T follicular helper cell (primary cell): ENCODE measurements at regions not wholly inside any gene's neighbourhood (a gene's known extent, or its start where the extent isn't known, plus 50 kb on each side); places are given as distances from the start of the nearest gene placed in this dataset.
"Not testable (repeated sequence)": the region's sequence is repeated elsewhere in the genome, so short reads cannot be mapped to it uniquely, and the experiment has no call there.

ENCODE experiments used
- DNase-seq: peaks from one replicate; pipeline ENCODE4 v3.0.0-alpha.2; 2020; ENCODE audit warnings: low read depth

DNA sequence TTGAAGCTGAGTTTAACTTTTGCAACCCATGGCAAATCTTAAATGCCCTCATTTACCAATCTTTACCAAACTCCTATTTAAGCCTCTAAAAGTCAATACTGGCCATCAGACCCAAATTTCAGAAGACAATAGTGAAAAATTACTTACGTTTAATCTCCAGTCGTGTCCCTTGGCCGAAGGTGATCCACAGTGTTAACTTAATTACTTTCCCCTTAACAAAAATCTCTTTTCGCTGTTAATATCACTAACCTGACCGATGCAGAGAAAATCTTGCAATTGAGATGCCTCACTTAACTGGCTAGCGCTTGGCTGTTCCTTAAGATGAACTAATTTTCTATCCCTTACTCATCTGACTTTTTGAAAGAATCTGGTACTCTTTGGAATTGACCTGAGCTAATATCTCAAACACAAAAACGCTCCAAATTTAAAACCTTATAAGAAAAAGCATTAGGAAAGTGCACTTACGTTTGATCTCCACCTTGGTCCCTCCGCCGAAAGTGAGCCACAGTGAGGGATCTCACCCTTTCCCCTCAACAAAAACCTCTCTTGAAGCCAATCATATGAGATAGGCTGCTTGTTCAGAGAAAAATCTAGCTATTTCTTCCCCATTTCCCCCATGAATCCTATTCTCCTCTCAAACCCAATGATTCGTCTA is 169.1 kb downstream of the RPIA start:
- no peak for DNase-seq

DNA sequence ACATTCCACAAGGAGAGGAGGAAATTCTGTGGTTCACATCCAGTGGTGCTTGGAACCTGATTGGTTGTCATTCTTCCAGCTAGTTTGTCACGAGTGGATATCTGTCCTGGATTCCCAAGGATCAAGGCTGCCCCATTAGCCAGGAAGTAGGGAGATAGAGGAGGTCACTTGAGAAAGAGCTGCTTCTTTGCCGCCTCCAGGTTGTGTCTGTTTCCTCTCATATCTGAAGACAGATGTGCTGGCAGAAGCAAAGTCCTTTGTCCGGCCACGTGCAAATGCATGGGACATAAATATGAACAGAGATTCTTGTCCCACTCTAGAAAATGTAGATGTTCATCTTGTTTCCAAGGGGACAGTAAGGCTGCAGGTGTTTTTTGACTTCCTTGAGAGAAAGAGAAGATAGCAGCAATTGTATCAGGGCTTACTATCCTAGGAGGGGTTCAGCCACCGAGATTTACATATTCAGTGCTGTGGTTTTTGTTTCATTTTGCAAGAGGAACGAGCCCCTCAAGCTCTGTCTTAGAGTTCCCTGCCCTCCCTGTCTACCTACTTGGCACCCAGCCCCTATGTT is 174.4 kb downstream of the RPIA start:
- no peak for DNase-seq

DNA sequence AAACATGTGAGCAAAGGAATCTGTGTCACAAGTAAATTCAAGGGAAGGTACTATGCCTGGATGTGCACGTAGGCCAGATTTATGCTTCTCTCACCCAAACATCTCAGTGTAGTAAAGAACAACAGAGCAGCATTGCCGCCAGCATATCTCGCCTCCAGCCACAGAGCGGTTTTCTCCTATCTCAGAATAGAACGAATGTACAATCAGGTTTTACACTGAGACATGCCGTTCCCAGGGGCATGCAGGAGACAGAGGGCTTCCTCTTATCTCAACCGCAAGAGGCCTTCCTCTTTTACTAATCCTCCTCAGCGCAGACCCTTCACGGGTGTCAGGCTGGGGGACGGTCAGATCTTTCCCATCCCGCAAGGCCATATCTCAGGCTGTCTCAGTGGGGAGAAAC is 175.3 kb downstream of the RPIA start:
- no peak for DNase-seq

DNA sequence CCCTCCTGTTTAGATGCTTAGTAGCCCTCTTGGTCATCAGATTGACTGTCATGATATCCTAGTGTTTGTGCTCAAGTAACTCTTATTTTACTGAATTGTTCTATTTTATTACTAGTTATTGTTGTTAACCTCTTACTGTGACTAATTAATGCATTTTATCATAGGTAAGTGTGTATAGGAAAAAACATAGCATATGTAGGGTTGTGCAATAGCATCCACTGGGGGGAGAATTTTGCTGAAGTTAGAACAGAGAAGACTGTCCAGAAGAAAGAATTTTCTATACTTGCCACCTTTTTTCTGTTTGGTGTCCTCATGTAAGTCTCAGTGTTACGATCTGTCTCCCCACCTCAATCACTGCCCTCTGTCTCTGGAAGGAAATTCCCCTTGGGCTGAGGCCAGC is 177.4 kb downstream of the RPIA start:
- no peak for DNase-seq

DNA sequence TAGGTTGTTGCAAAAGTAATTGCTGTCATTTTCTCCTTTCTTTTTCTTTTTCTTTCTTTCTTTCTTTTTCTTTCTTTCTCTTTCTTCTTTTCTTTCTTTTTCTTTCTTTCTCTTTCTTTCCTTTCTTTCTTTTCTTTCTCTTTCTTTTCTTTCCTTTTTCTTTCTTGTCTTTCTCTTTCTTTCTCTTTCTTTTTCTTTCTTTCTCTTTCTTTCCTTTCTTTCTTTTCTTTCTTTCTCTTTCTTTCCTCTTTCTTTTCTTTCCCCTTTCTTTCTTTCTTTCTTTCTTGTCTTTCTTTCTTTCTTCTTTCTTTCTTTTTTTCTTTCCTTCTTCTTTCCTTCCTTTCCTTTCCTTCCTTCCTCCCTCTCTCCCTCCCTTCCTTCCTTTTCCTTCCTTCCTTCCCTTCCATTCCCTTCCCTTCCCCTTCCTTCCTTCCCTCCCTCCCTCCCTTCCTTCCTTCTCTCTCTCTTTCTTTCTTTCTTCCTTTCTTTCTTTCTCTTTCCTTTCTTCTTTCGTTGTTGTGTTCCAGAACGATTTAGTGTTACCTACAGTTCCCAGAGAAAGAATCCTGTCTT is 178.9 kb downstream of the RPIA start:
- no peak for DNase-seq

DNA sequence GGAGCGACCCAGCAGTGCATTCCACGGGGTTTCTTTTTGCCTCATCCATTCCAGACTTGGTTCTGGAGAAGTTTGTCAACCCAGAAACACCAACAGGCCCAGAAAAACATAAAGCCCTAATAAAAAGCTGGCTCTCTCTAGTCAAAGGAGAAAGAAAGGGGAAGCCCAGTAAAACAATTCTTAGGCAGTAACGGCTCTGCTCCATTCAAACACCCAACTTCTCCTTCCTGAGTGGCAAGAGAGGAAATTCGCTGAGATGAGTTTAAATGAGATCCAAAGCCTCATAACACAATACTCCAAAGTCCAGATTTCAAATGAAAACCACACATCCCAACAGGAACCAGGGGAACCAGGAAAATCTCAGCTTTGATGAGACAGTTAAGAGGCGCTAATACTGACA is 179.9 kb downstream of the RPIA start:
- DNase-seq = no peak

DNA sequence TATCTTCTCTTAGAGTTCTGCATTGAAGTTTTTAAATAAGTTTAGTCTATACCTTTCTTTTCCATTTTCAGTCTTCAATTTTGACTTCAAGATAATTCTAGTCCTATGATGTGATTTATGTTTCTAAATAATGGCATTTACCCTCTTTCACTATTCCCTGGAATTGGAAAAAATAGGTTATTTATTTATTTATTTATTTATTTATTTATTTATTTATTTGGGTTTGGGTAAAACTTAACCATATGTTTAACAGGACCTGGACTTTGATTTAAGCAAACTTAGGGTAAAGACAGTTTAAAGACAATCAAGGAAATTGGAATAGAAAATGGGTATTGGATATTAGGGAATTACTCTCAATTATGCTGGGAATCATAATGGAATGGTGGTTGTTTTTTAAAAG is 182.1 kb downstream of the RPIA start:
- no peak for DNase-seq

DNA sequence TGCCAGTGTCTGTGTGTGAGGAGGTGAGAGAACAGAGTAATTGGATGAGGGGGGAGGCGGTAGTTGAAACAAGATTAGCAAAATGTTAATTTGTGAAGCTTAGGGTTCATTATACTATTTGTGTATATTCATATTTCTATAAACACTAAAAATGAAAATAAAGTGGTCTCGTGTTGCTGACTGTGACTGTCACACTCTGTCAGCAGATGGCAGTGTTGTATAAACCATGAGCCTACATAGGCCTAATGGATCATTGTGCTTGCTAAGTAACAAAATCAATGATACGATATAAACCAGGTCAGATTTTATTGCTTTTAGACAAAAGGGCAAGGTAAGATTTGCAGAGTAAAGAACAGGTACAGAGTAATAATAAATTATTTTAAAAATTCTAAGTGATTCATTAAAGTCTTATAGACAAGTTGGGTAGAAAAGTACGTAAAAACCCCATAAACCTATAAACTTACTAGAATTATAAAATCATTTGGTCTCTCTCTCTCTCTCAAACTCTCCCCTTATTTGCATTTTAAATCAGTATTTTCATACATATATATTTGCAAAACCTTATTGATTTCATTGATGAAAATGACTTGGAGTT is 182.7 kb downstream of the RPIA start:
- DNase-seq = peak; percentile 30

DNA sequence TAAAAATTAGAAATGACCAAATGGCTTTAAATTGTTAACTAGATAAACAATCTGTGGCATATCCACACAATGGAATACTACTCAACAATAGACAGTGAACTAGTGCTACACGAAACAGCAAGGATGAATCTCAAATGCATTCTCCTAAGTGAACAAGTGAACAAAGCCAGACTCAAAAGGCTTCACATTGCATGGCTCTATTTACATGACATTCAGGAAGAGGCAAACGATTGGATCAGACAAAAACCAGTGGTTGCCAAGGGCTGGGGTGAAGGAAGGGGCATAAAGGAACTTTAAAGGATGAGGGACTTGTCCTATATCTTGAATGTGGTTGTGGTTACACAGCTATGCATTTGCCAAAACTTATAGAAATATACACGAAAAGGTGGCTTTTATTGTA is 184.3 kb downstream of the RPIA start:
- no peak for DNase-seq

DNA sequence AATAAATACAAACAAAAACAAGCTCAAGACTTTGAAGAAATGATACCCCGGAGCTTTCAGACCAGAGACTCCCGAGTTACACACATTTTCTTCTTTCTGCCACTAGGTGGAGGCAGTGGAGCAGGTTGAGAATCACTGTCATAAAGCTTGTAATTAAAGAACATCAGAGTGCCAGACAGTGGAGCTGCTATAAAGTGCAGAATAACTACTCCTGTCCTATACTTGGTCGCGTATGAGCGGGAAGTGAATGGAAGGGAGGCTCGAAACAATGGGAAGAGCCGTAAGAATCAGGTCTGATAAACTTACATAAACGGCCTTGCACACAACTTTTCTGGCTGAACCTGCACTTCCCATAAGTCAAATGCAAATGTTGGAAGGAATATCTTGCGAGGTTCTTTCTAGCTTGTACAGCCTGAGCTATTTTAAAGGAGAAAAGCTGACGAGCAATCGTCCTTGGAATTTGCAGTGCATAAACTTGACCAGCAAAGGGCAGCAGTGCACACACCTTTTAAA is 189.0 kb downstream of the RPIA start:
- DNase-seq = peak; percentile 3

DNA sequence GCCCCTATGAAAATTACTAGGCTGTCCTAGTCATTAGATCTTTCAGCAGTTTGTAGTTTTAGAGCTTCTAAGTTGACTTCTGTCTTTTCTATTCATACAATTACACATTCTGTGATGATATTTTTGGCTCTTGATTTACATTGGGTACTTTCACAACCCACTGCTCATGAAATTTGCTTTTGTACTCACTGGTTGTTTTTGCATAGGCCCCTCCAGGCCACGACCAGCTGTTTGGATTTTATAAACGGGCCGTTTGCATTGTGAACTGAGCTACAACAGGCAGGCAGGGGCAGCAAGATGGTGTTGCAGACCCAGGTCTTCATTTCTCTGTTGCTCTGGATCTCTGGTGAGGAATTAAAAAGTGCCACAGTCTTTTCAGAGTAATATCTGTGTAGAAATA is 193.8 kb downstream of the RPIA start:
- no peak for DNase-seq

DNA sequence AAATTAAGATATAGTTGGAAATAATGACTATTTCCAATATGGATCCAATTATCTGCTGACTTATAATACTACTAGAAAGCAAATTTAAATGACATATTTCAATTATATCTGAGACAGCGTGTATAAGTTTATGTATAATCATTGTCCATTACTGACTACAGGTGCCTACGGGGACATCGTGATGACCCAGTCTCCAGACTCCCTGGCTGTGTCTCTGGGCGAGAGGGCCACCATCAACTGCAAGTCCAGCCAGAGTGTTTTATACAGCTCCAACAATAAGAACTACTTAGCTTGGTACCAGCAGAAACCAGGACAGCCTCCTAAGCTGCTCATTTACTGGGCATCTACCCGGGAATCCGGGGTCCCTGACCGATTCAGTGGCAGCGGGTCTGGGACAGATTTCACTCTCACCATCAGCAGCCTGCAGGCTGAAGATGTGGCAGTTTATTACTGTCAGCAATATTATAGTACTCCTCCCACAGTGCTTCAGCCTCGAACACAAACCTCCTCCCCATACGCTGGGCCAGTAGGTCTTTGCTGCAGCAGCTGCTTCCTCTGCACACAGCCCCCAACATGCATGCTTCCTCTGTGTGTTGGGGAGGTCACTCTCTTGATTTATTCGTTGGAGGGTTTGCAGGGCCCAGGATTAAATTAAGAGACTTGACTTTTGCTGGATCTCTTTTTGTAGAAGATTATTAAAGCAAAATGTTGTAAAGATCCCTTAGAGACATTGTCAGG is 194.4 kb downstream of the RPIA start:
- DNase-seq = no peak

DNA sequence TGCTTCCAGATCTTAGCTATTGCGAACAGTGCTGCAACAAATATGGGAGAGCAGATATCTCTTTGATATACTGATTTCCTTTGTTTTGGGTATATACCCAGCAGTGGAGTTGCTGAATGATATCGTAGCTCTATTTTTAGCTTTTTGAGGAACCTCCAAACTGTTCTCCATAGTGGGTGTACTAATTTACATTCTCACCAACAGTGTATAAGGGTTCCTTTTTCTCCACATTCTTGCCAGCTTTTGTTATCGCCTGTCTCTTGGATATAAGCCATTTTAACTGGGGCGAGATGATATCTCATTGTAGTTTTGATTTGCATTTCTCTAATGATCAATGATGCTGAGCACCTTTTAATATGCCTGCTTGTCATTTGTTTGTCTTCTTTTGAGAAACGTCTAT is 196.0 kb downstream of the RPIA start:
- DNase-seq = not testable (repeated sequence)

DNA sequence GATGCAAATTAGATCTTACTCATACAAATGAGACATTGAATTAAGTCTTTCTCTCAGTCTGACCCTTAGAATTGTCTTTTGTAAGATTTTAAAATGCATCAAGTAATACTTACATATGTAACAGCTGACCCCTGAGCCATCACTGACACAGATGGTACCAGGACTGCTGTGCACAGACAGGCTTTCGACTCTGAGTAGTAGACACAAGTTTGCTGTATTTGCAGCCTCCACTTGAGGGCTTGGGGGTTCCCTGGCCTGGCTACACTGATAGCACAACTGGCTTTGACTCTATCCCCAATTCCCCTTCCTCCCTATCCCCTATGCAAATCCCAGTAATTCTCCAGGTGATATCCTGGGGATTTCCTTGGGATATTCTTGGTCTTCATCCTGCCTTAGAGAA is 200.7 kb downstream of the RPIA start:
- no peak for DNase-seq

DNA sequence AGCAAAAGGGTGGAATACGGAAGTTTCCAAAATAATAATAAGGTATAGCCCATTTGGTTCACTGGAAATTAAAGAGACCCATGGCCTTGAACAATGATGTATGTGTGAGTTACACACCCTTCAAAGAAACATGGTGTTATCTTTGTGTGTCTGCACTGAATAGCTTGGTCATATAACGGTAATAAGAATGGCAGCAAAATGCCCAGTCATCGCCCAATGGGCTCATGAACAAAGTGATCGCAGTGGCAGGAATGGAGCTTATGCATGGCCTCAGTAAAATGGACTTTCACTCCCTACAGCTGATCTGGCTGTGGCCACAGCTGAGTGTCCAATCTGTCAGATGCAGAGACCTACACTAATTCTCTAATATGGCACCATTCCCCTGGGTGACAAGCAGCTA is 201.3 kb downstream of the RPIA start:
- DNase-seq = no peak

DNA sequence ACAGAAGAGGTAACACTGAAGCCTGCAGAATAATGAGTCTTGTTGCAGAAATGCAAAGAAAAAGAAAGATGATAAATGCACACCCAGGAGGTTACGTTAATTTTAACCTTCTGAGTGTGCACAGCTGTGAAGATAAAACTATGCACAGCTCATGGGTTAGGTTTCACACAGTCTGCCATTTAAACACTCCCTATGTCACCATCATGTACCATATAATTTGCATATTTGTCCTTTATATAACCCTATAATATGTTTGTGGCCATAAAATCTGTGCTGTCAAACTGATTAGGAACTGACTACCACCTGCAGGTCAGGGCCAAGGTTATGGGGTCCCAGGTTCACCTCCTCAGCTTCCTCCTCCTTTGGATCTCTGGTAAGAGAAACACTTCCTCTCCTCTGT is 205.5 kb downstream of the RPIA start:
- no peak for DNase-seq

DNA sequence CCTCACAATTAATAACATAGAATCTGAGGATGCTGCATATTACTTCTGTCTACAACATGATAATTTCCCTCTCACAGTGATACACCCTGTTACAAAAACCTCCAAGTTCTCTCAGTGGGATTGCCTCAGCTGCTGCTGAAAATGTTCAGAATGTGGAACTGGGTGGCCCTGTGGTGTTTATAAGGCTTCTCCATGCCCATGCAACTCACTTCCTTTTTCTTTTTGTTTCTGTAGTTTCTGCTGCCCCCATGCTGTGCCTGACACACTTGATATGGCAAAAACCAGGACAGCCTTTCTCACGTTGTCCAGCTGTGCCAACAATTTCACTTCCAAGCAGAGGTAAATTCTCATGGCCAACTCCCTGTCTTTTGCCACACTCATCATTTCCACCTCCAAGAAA is 206.2 kb downstream of the RPIA start:
- DNase-seq = no peak

DNA sequence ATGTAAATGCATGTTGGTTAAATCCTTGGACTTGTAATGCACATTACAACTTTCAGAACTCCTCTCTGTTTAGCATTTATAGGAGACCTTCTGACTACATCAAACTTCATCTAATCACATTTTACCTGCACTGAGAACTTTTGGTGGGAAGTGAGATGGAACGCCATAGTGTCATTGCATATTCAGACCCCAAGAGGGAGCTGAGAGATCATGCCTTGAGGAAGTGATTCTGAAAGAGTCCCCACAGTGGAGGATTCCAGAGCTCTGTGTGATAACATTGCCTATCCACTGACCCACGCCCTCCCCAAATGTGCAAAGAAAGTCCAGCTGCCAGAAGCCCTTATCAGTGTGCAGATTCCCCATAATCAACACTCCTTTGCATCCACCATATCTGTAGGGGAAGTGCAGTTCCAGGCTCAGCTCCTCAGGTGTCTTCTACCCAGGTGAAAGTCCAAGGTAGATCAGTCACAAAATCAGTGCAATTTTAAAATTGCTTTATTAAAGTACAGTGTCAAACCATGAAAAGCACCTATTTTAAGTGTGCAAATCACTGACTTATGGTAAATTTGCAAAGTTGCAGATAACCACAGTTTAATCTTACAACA is 212.4 kb downstream of the RPIA start:
- no peak for DNase-seq

DNA sequence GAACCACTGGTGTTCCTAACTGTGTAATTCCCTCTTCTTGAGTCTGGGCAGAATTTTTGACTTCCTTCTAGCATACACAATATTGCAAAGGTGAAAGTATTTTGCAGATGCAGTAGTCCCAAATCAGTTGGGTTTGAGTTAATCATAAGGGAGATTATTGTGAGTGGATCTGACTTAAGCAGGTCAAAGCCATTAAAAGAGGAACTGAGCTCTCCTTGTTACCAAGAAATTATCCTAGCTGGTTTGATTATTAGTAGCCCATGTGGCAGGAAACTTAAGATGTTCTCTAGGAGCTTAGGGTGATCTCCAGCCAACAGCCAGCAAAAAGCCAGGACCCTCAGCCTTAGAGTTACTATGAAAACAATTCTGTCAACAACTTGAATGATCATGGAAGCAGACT is 221.8 kb downstream of the RPIA start:
- DNase-seq = no peak

DNA sequence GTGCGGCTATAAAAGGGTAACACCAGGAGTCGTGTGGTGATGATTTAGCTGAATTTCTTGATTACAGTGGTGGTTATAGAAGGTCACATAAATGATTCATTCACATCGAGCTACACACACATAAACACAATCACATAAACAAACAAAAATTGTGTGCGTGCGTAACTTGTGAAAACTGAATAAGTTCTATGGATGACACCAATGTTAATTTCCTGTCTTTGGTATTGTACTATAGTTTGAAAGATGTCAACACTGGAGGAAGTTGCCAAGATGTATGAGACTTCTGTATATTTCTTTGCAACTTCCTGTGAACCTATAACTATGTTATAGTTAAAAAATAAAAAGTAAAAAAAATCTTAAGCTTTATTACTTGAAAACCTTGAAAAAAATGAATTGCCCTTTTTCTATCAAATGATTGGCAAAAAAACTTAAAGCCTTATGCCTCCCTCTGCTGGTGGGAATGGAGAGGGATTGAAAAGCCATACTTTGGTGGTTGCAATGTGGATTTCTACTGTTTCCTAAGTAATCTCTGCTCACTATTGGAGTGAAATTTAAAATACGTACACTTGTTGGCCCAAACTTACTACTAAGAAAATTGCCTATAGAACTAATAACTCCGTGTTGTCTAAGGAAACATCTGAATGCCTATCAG is 227.7 kb downstream of the RPIA start:
- DNase-seq = no peak

DNA sequence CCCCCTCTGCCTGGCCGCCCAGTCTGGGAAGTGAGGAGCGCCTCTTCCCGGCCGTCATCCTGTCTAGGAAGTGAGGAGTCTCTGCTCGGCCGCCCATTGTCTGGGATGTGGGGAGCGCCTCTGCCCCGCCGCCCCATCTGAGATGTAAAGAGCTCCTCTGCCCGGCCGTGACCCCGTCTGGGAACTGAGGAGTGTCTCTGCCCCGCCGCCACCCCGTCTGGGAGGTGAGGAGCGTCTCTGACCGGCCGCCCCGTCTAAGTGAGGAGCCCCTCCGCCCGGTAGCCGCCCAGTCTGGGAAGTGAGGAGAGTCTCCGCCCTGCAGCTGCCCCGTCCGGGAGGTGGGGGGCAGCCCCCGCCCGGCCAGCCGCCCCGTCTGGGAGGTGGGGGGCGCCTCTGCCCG is 228.9 kb downstream of the RPIA start:
- not testable (repeated sequence) for DNase-seq

DNA sequence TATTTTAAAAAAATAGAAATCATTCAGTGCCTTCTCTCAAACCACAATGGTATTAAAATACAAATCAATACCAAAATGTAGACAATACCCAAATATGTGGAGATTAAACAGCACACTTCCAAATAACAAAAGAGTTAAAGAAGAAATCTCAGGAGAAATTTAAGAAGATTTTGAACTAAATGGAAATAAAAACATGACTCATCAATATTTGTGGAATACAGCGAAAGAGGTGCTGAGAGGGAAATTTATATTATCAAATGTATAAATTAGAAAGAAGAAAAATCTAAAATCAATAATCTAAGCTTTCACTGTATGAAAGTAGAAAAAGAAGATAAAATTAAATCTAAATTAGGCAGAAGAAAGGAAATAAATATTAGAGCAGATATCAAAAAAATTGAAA is 233.1 kb downstream of the RPIA start:
- DNase-seq = no peak
